HG03520 (cell line): ENCODE measurements at regions not wholly inside any gene's neighbourhood (a gene's known extent, or its start where the extent isn't known, plus 50 kb on each side); places are given as distances from the start of the nearest gene placed in this dataset.
"Not testable (repeated sequence)": the region's sequence is repeated elsewhere in the genome, so short reads cannot be mapped to it uniquely, and the experiment has no call there.

Source experiments
- ATAC-seq: cut with Tn5 transposase; IDR thresholded peaks from one replicate; pipeline ENCODE4 v1.9.1; 2021; ENCODE audit warnings: mild to moderate bottlenecking, moderate library complexity; ENCODE audit not compliant: unreplicated experiment

GRCh38 chr7:49580000-49580399 is 193.4 kb upstream of the VWC2 start:
- ATAC-seq: no peak

- no peak for ATAC-seq
Measured at GRCh38 chr7:49580761-49581160, 192.7 kb upstream of the VWC2 start.

- ATAC-seq: no peak
Measured at GRCh38 chr7:49583440-49583839, 190.0 kb upstream of the VWC2 start.

GRCh38 chr7:49596701-49597491 is 176.5 kb upstream of the VWC2 start:
- ATAC-seq: no peak

- ATAC-seq: no peak
Measured at GRCh38 chr7:49597805-49598204, 175.6 kb upstream of the VWC2 start.

- ATAC-seq: no peak
Measured at GRCh38 chr7:49611951-49612350, 161.5 kb upstream of the VWC2 start.

- ATAC-seq: no peak
Measured at GRCh38 chr7:49613759-49614158, 159.7 kb upstream of the VWC2 start.

GRCh38 chr7:49614974-49615373 is 158.5 kb upstream of the VWC2 start:
- not testable (repeated sequence) for ATAC-seq

GRCh38 chr7:49618028-49618427 is 155.4 kb upstream of the VWC2 start:
- no peak for ATAC-seq

GRCh38 chr7:49623943-49624342 is 149.5 kb upstream of the VWC2 start:
- ATAC-seq: no peak

- ATAC-seq: no peak
Measured at GRCh38 chr7:49624611-49625010, 148.8 kb upstream of the VWC2 start.

GRCh38 chr7:49630513-49630912 is 142.9 kb upstream of the VWC2 start:
- no peak for ATAC-seq

GRCh38 chr7:49631071-49631815 is 142.2 kb upstream of the VWC2 start:
- no peak for ATAC-seq

GRCh38 chr7:49631960-49632359 is 141.5 kb upstream of the VWC2 start:
- no peak for ATAC-seq

GRCh38 chr7:49635800-49636199 is 137.6 kb upstream of the VWC2 start:
- ATAC-seq: no peak

GRCh38 chr7:49636400-49636799 is 137.0 kb upstream of the VWC2 start:
- no peak for ATAC-seq

- ATAC-seq: no peak
Measured at GRCh38 chr7:49638166-49638565, 135.3 kb upstream of the VWC2 start.

- no peak for ATAC-seq
Measured at GRCh38 chr7:49639068-49639593, 134.3 kb upstream of the VWC2 start.

- ATAC-seq: no peak
Measured at GRCh38 chr7:49639808-49640207, 133.6 kb upstream of the VWC2 start.

- ATAC-seq: no peak
Measured at GRCh38 chr7:49643321-49643720, 130.1 kb upstream of the VWC2 start.

GRCh38 chr7:49643736-49644135 is 129.7 kb upstream of the VWC2 start:
- no peak for ATAC-seq
